HL-60 (cell line): ENCODE measurements at regions not wholly inside any gene's neighbourhood (a gene's known extent, or its start where the extent isn't known, plus 50 kb on each side); places are given as distances from the start of the nearest gene placed in this dataset.
"Not testable (repeated sequence)": the region's sequence is repeated elsewhere in the genome, so short reads cannot be mapped to it uniquely, and the experiment has no call there.

Experiments used
- CTCF ChIP-seq: IDR thresholded peaks from one replicate; pipeline ENCODE4 v1.5.1; 2011; ENCODE audit warnings: low read length, control low read depth, inconsistent platforms; ENCODE audit not compliant: insufficient read depth
- GABPA ChIP-seq: IDR thresholded peaks from 2 replicates; pipeline ENCODE4 v1.6.1; 2012; ENCODE audit warnings: low read depth

- not testable (repeated sequence) for TF ChIP-seq CTCF, GABPA
Observed at GRCh38 chr21:25166904-25167303, 440.4 kb downstream of the MRPL39 start.
